Mesodermal cell (in vitro differentiated cells): ENCODE measurements at regions not wholly inside any gene's neighbourhood (a gene's known extent, or its start where the extent isn't known, plus 50 kb on each side); places are given as distances from the start of the nearest gene placed in this dataset.

Source experiments
- H3K27ac ChIP-seq: 2 replicates; pipeline ENCODE4 v1.7.0; 2013; ENCODE audit warnings: mild to moderate bottlenecking, low read depth, low read length, moderate library complexity; ENCODE audit not compliant: severe bottlenecking
- H3K36me3 ChIP-seq: 2 replicates; pipeline ENCODE4 v1.7.1; 2013; ENCODE audit warnings: mild to moderate bottlenecking, low read length, moderate library complexity; ENCODE audit not compliant: control insufficient read depth, insufficient read depth
- H3K4me1 ChIP-seq: one replicate; pipeline ENCODE4 v1.7.1; 2013; ENCODE audit warnings: mild to moderate bottlenecking, low read length; ENCODE audit not compliant: insufficient read depth, control insufficient read depth, poor library complexity, severe bottlenecking
- H3K4me3 ChIP-seq: 2 replicates; pipeline ENCODE4 v1.7.0; 2013; ENCODE audit warnings: low read length, control low read depth, mild to moderate bottlenecking; ENCODE audit not compliant: insufficient read depth, poor library complexity, severe bottlenecking; ENCODE audit errors: extremely low read depth
- H3K9me3 ChIP-seq: 2 replicates; pipeline ENCODE4 v1.7.1; 2013; ENCODE audit warnings: mild to moderate bottlenecking, low read length, moderate library complexity; ENCODE audit not compliant: control insufficient read depth
- WGBS, 2 experiments: methylation state at CpG; one replicate each; pipeline ENCODE4 v1.1.5; 2013; ENCODE audit warnings: missing lambda C conversion rate in 2 of 2; ENCODE audit not compliant: insufficient coverage in 2 of 2; 5-methylcytosine and 5-hydroxymethylcytosine counted together

- H3K4me1 ChIP-seq: peaks cover 41% of the 10 kb centered on the region
- no CpG with 5 or more reads among the region's 1 CpG for WGBS, 2 experiments
- H3K27ac ChIP-seq: peak overlapping the region; percentile 36
- H3K4me3 ChIP-seq: no peak overlapping the region
- H3K9me3 ChIP-seq: peaks cover 9% of the 10 kb centered on the region
- no peaks in the 10 kb centered on the region for H3K36me3 ChIP-seq
These were observed 242.5 kb downstream of the FAM43A start for GRCh38 chr3:194928227-194928626.

GRCh38 chr3:194928831-194929577 lies 243.3 kb downstream of the FAM43A start:
- WGBS, 2 experiments: 90 to 93% methylated on average over 26 to 27 of the region's 30 CpGs

GRCh38 chr3:194929578-194929960 lies 243.9 kb downstream of the FAM43A start:
- Histone ChIP-seq H3K4me3 (no peak overlapping the region), H3K9me3 (peaks cover 9% of the 10 kb centered on the region), H3K27ac (no peak overlapping the region), H3K4me1 (peaks cover 41% of the 10 kb centered on the region), H3K36me3 (no peaks in the 10 kb centered on the region)
- WGBS, 2 experiments: 100% methylated on average over 1 of the region's 1 CpG; no CpG with 5 or more reads in 1 of the 2 experiments

More at GRCh38 chr3:194928831-194929577, 243.3 kb downstream of the FAM43A start:
- H3K9me3 ChIP-seq: peaks cover 9% of the 10 kb centered on the region
- H3K27ac ChIP-seq: no peak overlapping the region
- H3K36me3 ChIP-seq: no peaks in the 10 kb centered on the region
- peaks cover 41% of the 10 kb centered on the region for H3K4me1 ChIP-seq
- H3K4me3 ChIP-seq: no peak overlapping the region

DNA sequence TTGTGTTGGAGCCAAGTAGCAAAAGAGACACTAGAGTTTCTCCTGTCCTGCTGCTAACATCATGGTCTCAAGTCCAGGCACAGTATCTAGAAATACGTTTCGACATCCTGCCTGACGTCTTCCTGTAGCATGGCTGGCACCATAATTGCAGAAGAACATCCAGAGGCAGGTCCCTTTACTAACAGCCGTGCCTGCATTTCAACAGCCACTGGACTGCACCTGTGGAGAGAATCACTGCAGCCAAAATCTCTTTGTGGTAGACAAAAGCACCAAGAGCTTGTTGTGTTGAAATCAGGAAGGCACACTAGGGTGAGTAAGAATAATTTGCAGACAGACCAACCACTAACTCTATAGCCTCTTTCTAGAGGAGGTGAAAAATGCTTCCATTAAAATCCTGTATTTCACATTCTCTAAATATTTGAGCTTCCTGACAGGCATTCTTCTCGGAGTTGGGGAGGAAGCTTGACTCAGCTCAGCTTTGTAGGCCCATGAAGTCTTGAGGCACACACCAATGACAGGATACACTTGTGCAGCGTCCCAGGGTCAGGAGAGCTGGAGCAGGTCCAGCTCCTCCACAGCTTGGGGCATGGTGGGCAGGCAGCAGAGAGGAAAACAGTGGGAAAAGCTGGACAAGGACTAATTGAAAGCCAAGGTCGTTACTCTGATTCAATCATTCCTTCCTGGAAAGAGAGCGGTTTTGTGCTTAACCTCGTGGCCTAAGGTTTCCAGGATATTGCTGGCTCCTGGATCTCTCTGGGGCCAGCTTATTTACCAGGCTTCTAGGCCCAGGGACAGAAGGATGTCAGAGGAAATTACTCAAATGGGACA lies 244.9 kb downstream of the FAM43A start:
- Histone ChIP-seq H3K36me3 (no peaks in the 10 kb centered on the region), H3K4me1 (peaks cover 41% of the 10 kb centered on the region), H3K4me3 (no peak overlapping the region), H3K27ac (peak overlapping the region; percentile 83), H3K9me3 (peaks cover 9% of the 10 kb centered on the region)
- 72 to 80% methylated on average over 9 of the region's 9 CpGs for WGBS, 2 experiments

GRCh38 chr3:194931347-194931746 lies 245.7 kb downstream of the FAM43A start:
- no peaks in the 10 kb centered on the region for H3K36me3 ChIP-seq
- peaks cover 9% of the 10 kb centered on the region for H3K9me3 ChIP-seq
- no peak overlapping the region for H3K4me3 ChIP-seq
- peak overlapping the region; percentile 83 for H3K27ac ChIP-seq
- 95 to 97% methylated on average over 3 to 4 of the region's 4 CpGs for WGBS, 2 experiments
- peaks cover 41% of the 10 kb centered on the region for H3K4me1 ChIP-seq

GRCh38 chr3:194931865-194932264 lies 246.2 kb downstream of the FAM43A start:
- peaks cover 9% of the 10 kb centered on the region for H3K9me3 ChIP-seq
- no peak overlapping the region for H3K4me3 ChIP-seq
- 90 to 93% methylated on average over 2 of the region's 2 CpGs for WGBS, 2 experiments
- H3K4me1 ChIP-seq: peaks cover 41% of the 10 kb centered on the region
- H3K27ac ChIP-seq: no peak overlapping the region
- H3K36me3 ChIP-seq: no peaks in the 10 kb centered on the region

- 80 to 90% methylated on average over 3 to 5 of the region's 5 CpGs for WGBS, 2 experiments
- H3K27ac ChIP-seq: no peak overlapping the region
- no peak overlapping the region for H3K4me3 ChIP-seq
- H3K9me3 ChIP-seq: peaks cover 9% of the 10 kb centered on the region
- no peaks in the 10 kb centered on the region for H3K36me3 ChIP-seq
- peaks cover 31% of the 10 kb centered on the region for H3K4me1 ChIP-seq
These were observed 247.8 kb downstream of the FAM43A start for GRCh38 chr3:194933465-194933864.

- 79 to 96% methylated on average over 2 to 3 of the region's 4 CpGs for WGBS, 2 experiments
- H3K36me3 ChIP-seq: no peaks in the 10 kb centered on the region
- H3K9me3 ChIP-seq: peaks cover 9% of the 10 kb centered on the region
- H3K4me3 ChIP-seq: no peak overlapping the region
- H3K4me1 ChIP-seq: peaks cover 17% of the 10 kb centered on the region
- H3K27ac ChIP-seq: no peak overlapping the region
These were observed 249.4 kb downstream of the FAM43A start for GRCh38 chr3:194935061-194935460.

GRCh38 chr3:194935632-194936470 lies 250.2 kb downstream of the FAM43A start:
- H3K4me1 ChIP-seq: peaks cover 10% of the 10 kb centered on the region
- WGBS, 2 experiments: 89 to 94% methylated on average over 3 to 6 of the region's 10 CpGs
- no peaks in the 10 kb centered on the region for H3K36me3 ChIP-seq
- H3K4me3 ChIP-seq: no peak overlapping the region
- peaks cover 9% of the 10 kb centered on the region for H3K9me3 ChIP-seq
- H3K27ac ChIP-seq: no peak overlapping the region

DNA sequence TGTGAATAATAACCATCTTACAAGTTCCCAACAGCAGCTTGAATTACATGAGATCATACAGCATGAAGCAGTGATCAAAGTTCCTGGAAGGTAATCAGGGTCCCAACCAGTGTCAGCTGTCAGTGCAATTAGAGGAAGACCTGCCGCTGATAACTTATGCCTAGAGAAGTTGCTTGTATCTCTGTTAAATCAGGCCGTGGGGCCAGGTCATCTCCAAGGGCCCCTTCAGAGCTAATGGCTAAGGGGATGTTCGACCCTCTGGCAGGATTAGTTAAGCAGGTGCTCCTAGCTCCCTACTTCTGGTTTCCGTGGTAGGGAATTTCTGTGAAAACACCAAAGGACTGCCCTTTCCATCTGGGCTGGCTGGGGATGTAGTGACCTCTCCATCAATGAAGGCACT lies 251.0 kb downstream of the FAM43A start:
- Histone ChIP-seq H3K9me3 (peaks cover 9% of the 10 kb centered on the region), H3K4me3 (no peak overlapping the region), H3K4me1 (peaks cover 2% of the 10 kb centered on the region), H3K36me3 (no peaks in the 10 kb centered on the region), H3K27ac (no peak overlapping the region)
- WGBS, 2 experiments: 82 to 91% methylated on average over 4 of the region's 4 CpGs
